GM19239 (cell line): ENCODE measurements at regions not wholly inside any gene's neighbourhood (a gene's known extent, or its start where the extent isn't known, plus 50 kb on each side); places are given as distances from the start of the nearest gene placed in this dataset.
A peak's percentile ranks its signal among the peaks of the same experiment; 100 is the strongest.
"Not testable (repeated sequence)": the region's sequence is repeated elsewhere in the genome, so short reads cannot be mapped to it uniquely, and the experiment has no call there.

Source experiments
- DNase-seq: peaks from one replicate; pipeline ENCODE4 v3.0.0; 2011; ENCODE audit warnings: low spot score; ENCODE audit not compliant: insufficient read length
- FAIRE-seq: peaks from 2 replicates; lab custom pipeline; 2011; peaks lifted over from hg19 to GRCh38; lab: Jason Lieb, UNC

- no peak for DNase-seq
- FAIRE-seq, result no peak
Measured at GRCh38 chr20:11496380-11496779, 421.3 kb upstream of the BTBD3 start.

GRCh38 chr20:11497545-11497944, 420.1 kb upstream of the BTBD3 start:
- DNase-seq, result no peak
- FAIRE-seq, result no peak

GRCh38 chr20:11499101-11499634, 418.5 kb upstream of the BTBD3 start:
- FAIRE-seq (no peak), DNase-seq (no peak)

- DNase-seq (no peak), FAIRE-seq (no peak)
Measured at GRCh38 chr20:11502061-11502460, 415.6 kb upstream of the BTBD3 start.

- DNase-seq (no peak), FAIRE-seq (no peak)
Measured at GRCh38 chr20:11502671-11503070, 415.0 kb upstream of the BTBD3 start.

GRCh38 chr20:11509776-11510175, 407.9 kb upstream of the BTBD3 start:
- no peak for DNase-seq
- FAIRE-seq, result no peak

- FAIRE-seq, result no peak
- DNase-seq, result no peak
Measured at GRCh38 chr20:11511821-11512220, 405.9 kb upstream of the BTBD3 start.

GRCh38 chr20:11513241-11513745, 404.4 kb upstream of the BTBD3 start:
- not testable (repeated sequence) for FAIRE-seq, DNase-seq

GRCh38 chr20:11516448-11516847, 401.2 kb upstream of the BTBD3 start:
- DNase-seq, result no peak
- no peak for FAIRE-seq

- no peak for DNase-seq
- no peak for FAIRE-seq
Measured at GRCh38 chr20:11520596-11520995, 397.1 kb upstream of the BTBD3 start.

GRCh38 chr20:11521476-11522365, 396.0 kb upstream of the BTBD3 start:
- FAIRE-seq, result no peak
- no peak for DNase-seq

GRCh38 chr20:11522366-11522741, 395.3 kb upstream of the BTBD3 start:
- FAIRE-seq, result no peak

GRCh38 chr20:11529047-11529446, 388.6 kb upstream of the BTBD3 start:
- DNase-seq, result no peak
- no peak for FAIRE-seq

More at GRCh38 chr20:11522366-11522741, 395.3 kb upstream of the BTBD3 start:
- no peak for DNase-seq

GRCh38 chr20:11537032-11537431, 380.7 kb upstream of the BTBD3 start:
- DNase-seq (no peak), FAIRE-seq (no peak)

- DNase-seq (no peak), FAIRE-seq (no peak)
Measured at GRCh38 chr20:11539450-11539849, 378.2 kb upstream of the BTBD3 start.

- DNase-seq (no peak), FAIRE-seq (no peak)
Measured at GRCh38 chr20:11540558-11540957, 377.1 kb upstream of the BTBD3 start.

GRCh38 chr20:11542645-11543044, 375.0 kb upstream of the BTBD3 start:
- DNase-seq (no peak), FAIRE-seq (no peak)

GRCh38 chr20:11544029-11544678, 373.5 kb upstream of the BTBD3 start:
- DNase-seq, result no peak
- peak; percentile 90 for FAIRE-seq

- FAIRE-seq (no peak), DNase-seq (no peak)
Measured at GRCh38 chr20:11546939-11547338, 370.8 kb upstream of the BTBD3 start.

GRCh38 chr20:11549172-11550103, 368.3 kb upstream of the BTBD3 start:
- DNase-seq, result no peak
- no peak for FAIRE-seq
